IMR-90 (cell line): ENCODE measurements at regions not wholly inside any gene's neighbourhood (a gene's known extent, or its start where the extent isn't known, plus 50 kb on each side); places are given as distances from the start of the nearest gene placed in this dataset.

Experiments used
- ATAC-seq: fragments of 200-7000 bp; cut with Tn5 transposase; 2 replicates; pipeline ENCODE4 v1.9.1; 2020; ENCODE audit warnings: low read depth, mild to moderate bottlenecking, moderate library complexity
- BruUV-seq: library from RNA; stranded (reverse); fragments of 400-500 nt; replicated peaks from 2 replicates; lab custom pipeline; 2021; lab: Mats Ljungman, UMichigan
- CTCF ChIA-PET: fragments of 300-600 bp; formaldehyde crosslinking; extraction: SDS; loops from one replicate; lab custom pipeline; 2021; ENCODE audit warnings: antibody characterized with exemption; lab: Yijun Ruan, JAX
- POLR2A ChIA-PET: fragments of 300-600 bp; sonication (Branson Sonifier 250); formaldehyde crosslinking; loops from one replicate; lab custom pipeline; 2022; ENCODE audit warnings: antibody characterized with exemption; ENCODE audit not compliant: unreplicated experiment; lab: Charles Lee
- DNase-seq: peaks from one replicate; pipeline ENCODE4 v3.0.0; 2013
- H2AFZ ChIP-seq: replicated peaks from 2 replicates; pipeline ENCODE3; 2013; ENCODE audit warnings: low read length, mild to moderate bottlenecking; ENCODE audit not compliant: poor library complexity
- H2AK5ac ChIP-seq: 2 replicates; pipeline ENCODE4 v1.6.1; 2013; ENCODE audit warnings: low read depth, low read length, inconsistent platforms
- H2AK9ac ChIP-seq: replicated peaks from 2 replicates; pipeline ENCODE3; 2013; ENCODE audit warnings: mild to moderate bottlenecking, low read depth, low read length, moderate library complexity; ENCODE audit not compliant: poor library complexity
- H2BK120ac ChIP-seq: 2 replicates; pipeline ENCODE4 v1.6.1; 2013; ENCODE audit warnings: low read depth, low read length, inconsistent platforms
- H2BK15ac ChIP-seq: 3 replicates; pipeline ENCODE4 v1.6.1; 2013; ENCODE audit warnings: low read depth, low read length, inconsistent platforms
- H2BK20ac ChIP-seq: 2 replicates; pipeline ENCODE4 v1.6.1; 2013; ENCODE audit warnings: low read depth, mild to moderate bottlenecking, inconsistent platforms, low read length, moderate library complexity
- H2BK5ac ChIP-seq: 2 replicates; pipeline ENCODE4 v1.6.1; 2013; ENCODE audit warnings: mild to moderate bottlenecking, low read depth, low read length, inconsistent platforms; ENCODE audit not compliant: poor library complexity, severe bottlenecking
- H3K14ac ChIP-seq: replicated peaks from 2 replicates; pipeline ENCODE4 v1.6.1; 2013; ENCODE audit warnings: low read depth, low read length, inconsistent platforms
- H3K18ac ChIP-seq: 2 replicates; pipeline ENCODE4 v1.6.1; 2013; ENCODE audit warnings: low read depth, low read length, control low read depth
- H3K23ac ChIP-seq: 2 replicates; pipeline ENCODE4 v1.6.1; 2013; ENCODE audit warnings: low read depth, low read length, inconsistent platforms
- H3K27ac ChIP-seq: 2 replicates; pipeline ENCODE4 v1.5.1; 2013; ENCODE audit warnings: mild to moderate bottlenecking, control low read depth, low read length; ENCODE audit not compliant: insufficient read depth
- H3K27me3 ChIP-seq: 2 replicates; pipeline ENCODE4 v1.6.1; 2013; ENCODE audit warnings: low read length; ENCODE audit not compliant: control insufficient read depth, insufficient read depth
- H3K36me3 ChIP-seq: 2 replicates; pipeline ENCODE4 v1.6.1; 2013; ENCODE audit warnings: low read length, mixed read lengths; ENCODE audit not compliant: control insufficient read depth, insufficient read depth
- H3K4ac ChIP-seq: 2 replicates; pipeline ENCODE4 v1.6.1; 2013; ENCODE audit warnings: low read depth, low read length, inconsistent platforms
- H3K4me1 ChIP-seq: 2 replicates; pipeline ENCODE4 v1.6.1; 2013; ENCODE audit warnings: low read length, mixed read lengths; ENCODE audit not compliant: control insufficient read depth, insufficient read depth
- H3K4me2 ChIP-seq: 2 replicates; pipeline ENCODE4 v1.6.1; 2013; ENCODE audit warnings: low read depth, mild to moderate bottlenecking, control low read depth, low read length, moderate library complexity
- H3K4me3 ChIP-seq: 2 replicates; pipeline ENCODE4 v1.5.1; 2013; ENCODE audit warnings: low read depth, mild to moderate bottlenecking, control low read depth, low read length, moderate library complexity; ENCODE audit not compliant: insufficient read depth
- H3K56ac ChIP-seq: 2 replicates; pipeline ENCODE4 v1.6.1; 2013; ENCODE audit warnings: low read length, inconsistent platforms; ENCODE audit not compliant: insufficient read depth; ENCODE audit errors: extremely low read depth
- H3K79me1 ChIP-seq, 2 experiments: 2 replicates each; pipeline ENCODE4 v1.6.1; 2013; ENCODE audit warnings: low read length in 2 of 2, inconsistent platforms in 1 of 2, low read depth in 1 of 2
- H3K9ac ChIP-seq: 2 replicates; pipeline ENCODE4 v1.6.1; 2013; ENCODE audit warnings: low read depth, low read length, control low read depth
- H3K9me1 ChIP-seq: 2 replicates; pipeline ENCODE4 v1.6.1; 2013; ENCODE audit warnings: low read length, inconsistent platforms; ENCODE audit not compliant: insufficient read depth
- H3K9me3 ChIP-seq: 2 replicates; pipeline ENCODE4 v1.6.1; 2013; ENCODE audit warnings: low read length; ENCODE audit not compliant: control insufficient read depth, insufficient read depth
- H4K20me1 ChIP-seq: 2 replicates; pipeline ENCODE4 v1.6.1; 2013; ENCODE audit warnings: low read length, inconsistent platforms; ENCODE audit not compliant: insufficient read depth
- H4K5ac ChIP-seq: 2 replicates; pipeline ENCODE4 v1.6.1; 2013; ENCODE audit warnings: mild to moderate bottlenecking, low read depth, low read length, control low read depth
- H4K8ac ChIP-seq, 2 experiments: 2 replicates each; pipeline ENCODE4 v1.6.1; 2013; ENCODE audit warnings: low read depth in 2 of 2, low read length in 2 of 2, control low read depth in 1 of 2, inconsistent platforms in 1 of 2
- H4K91ac ChIP-seq: 2 replicates; pipeline ENCODE4 v1.6.1; 2013; ENCODE audit warnings: low read depth, low read length, inconsistent platforms; ENCODE audit not compliant: insufficient read depth
- RFX5 ChIP-seq: IDR thresholded peaks from 2 replicates; pipeline ENCODE4 v1.8.0; 2012; ENCODE audit warnings: low read depth, mild to moderate bottlenecking, low read length, moderate library complexity
- whole genome bisulfite sequencing, 2 experiments: methylation state at CpG; one replicate each; pipeline versions ENCODE4 v1.1.5 to v1.1.7; 2013; ENCODE audit warnings: missing lambda C conversion rate in 2 of 2; ENCODE audit not compliant: insufficient read length in 1 of 2; ENCODE audit errors: extremely low coverage in 2 of 2; 5-methylcytosine and 5-hydroxymethylcytosine counted together
- dilution Hi-C: fragments of 300-500 bp; cut with HindIII; formaldehyde crosslinking; loops from one replicate; pipeline ENCODE4 v1.14.3; 2018; ENCODE audit warnings: low sequenced_read_pairs; ENCODE audit not compliant: unreplicated experiment
- in situ Hi-C: fragments of 300-500 bp; cut with MboI; formaldehyde crosslinking; loops from 3 replicates; pipeline ENCODE4 v1.14.3; 2019; ENCODE audit warnings: low sequenced_read_pairs, inconsistent platforms, mixed read lengths
- intact Hi-C: fragments of 100-400 bp; cut with micrococcal nuclease; formaldehyde crosslinking; loops from 2 replicates; pipeline ENCODE4 v1.10.0; 2022

DNA sequence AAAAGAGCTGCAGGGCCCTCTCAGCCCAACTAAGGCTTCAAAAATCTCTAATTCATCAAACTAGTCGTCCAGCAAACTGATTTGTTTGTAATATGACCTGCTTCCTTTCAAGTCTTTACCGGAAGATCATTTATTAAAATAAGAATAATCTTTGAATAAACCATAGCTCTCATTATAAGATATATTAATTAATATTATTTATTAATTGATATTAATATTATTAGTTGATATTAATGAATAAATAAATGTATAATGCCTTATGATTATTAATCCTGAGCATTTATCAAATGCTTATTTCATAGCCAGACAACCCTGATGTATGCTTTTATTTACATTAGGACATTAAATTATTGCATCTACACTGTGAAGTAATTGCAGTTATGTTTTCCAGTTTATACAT, 550.7 kb upstream of the ALCAM start:
- no peaks in the 10 kb centered on the region for H3K79me1 ChIP-seq
- DNase-seq (no peak), ATAC-seq (no peak)
- H3K27ac ChIP-seq, result no peak overlapping the region
- ChIA-PET POLR2A (no interaction called here), CTCF (interaction anchor here (1.2 kb wide), 1 partner anchor 8 kb away, joined by 3 read pairs; no protein-coding TSS in a partner anchor)
- H3K4ac ChIP-seq, result no peak overlapping the region
- no peaks in the 10 kb centered on the region for H3K36me3 ChIP-seq
- H3K23ac ChIP-seq, result no peak overlapping the region
- WGBS, 2 experiments, result no CpG with 5 or more reads among the region's 2 CpGs
- intact Hi-C loops, result no loop called here
- H4K5ac ChIP-seq, result no peak overlapping the region
- no peak overlapping the region for H4K8ac ChIP-seq
- H2BK15ac ChIP-seq, result no peak overlapping the region
- H2BK120ac ChIP-seq, result no peak overlapping the region
- H3K9me3 ChIP-seq, result peaks cover 6% of the 10 kb centered on the region; the same call in 1 of the 2 replicates
- no peak overlapping the region for H4K91ac ChIP-seq
- in situ Hi-C loops, result no loop called here
- no peak overlapping the region for H3K14ac ChIP-seq
- H2AK9ac ChIP-seq, result no peak overlapping the region
- no peaks in the 10 kb centered on the region for H3K9me1 ChIP-seq
- no peak overlapping the region for H2AK5ac ChIP-seq
- no peak overlapping the region for H2BK20ac ChIP-seq
- H2AFZ ChIP-seq, result no peak overlapping the region
- dilution Hi-C loops, result no loop called here
- TF ChIP-seq RFX5, result no peak
- H3K56ac ChIP-seq, result no peak overlapping the region
- H4K20me1 ChIP-seq, result no peaks in the 10 kb centered on the region
- H3K4me2 ChIP-seq, result no peak overlapping the region
- H3K9ac ChIP-seq, result no peak overlapping the region
- no peaks in the 10 kb centered on the region for H3K4me1 ChIP-seq
- no peak overlapping the region for H2BK5ac ChIP-seq
- H3K4me3 ChIP-seq, result no peak overlapping the region
- no peak overlapping the region for H3K18ac ChIP-seq
- BruUV-seq, result no TSS peak
- H3K27me3 ChIP-seq, result no peaks in the 10 kb centered on the region
